ENCODE measurements at regions not wholly inside any gene's neighbourhood (a gene's known extent, or its start where the extent isn't known, plus 50 kb on each side); places are given as distances from the start of the nearest gene placed in this dataset.
"Not testable (repeated sequence)": the region's sequence is repeated elsewhere in the genome, so short reads cannot be mapped to it uniquely, and the experiment has no call there.

GRCh38 chr5:53276825-53277224, 167.3 kb upstream of the MOCS2 start:
- no peak for DNase-seq

- no peak for DNase-seq
These were observed 167.9 kb upstream of the MOCS2 start for GRCh38 chr5:53277491-53277890.

GRCh38 chr5:53287573-53287972, 178.0 kb upstream of the MOCS2 start:
- no peak for DNase-seq

- DNase-seq: no peak
These were observed 179.0 kb upstream of the MOCS2 start for GRCh38 chr5:53288511-53288910.

GRCh38 chr5:53291047-53291446, 181.5 kb upstream of the MOCS2 start:
- DNase-seq: no peak

- no peak for DNase-seq
These were observed 182.0 kb upstream of the MOCS2 start for GRCh38 chr5:53291528-53291927.

- no peak for DNase-seq
These were observed 181.6 kb upstream of the FST start for GRCh38 chr5:53298841-53299240.

- DNase-seq: no peak
These were observed 177.9 kb upstream of the FST start for GRCh38 chr5:53302529-53302928.

GRCh38 chr5:53303105-53303504, 177.3 kb upstream of the FST start:
- DNase-seq: no peak

- DNase-seq: not testable (repeated sequence)
These were observed 175.1 kb upstream of the FST start for GRCh38 chr5:53305316-53305715.

GRCh38 chr5:53309653-53310052, 170.8 kb upstream of the FST start:
- no peak for DNase-seq

- DNase-seq: no peak
These were observed 168.7 kb upstream of the FST start for GRCh38 chr5:53311681-53312080.

GRCh38 chr5:53313145-53313544, 167.3 kb upstream of the FST start:
- DNase-seq: no peak

- DNase-seq: no peak
These were observed 162.1 kb upstream of the FST start for GRCh38 chr5:53318303-53318702.

- DNase-seq: no peak
These were observed 161.1 kb upstream of the FST start for GRCh38 chr5:53319315-53319714.

GRCh38 chr5:53321073-53321472, 159.4 kb upstream of the FST start:
- DNase-seq: no peak

- no peak for DNase-seq
These were observed 158.7 kb upstream of the FST start for GRCh38 chr5:53321721-53322120.

- DNase-seq: no peak
These were observed 158.2 kb upstream of the FST start for GRCh38 chr5:53322257-53322656.

GRCh38 chr5:53323511-53323910, 156.9 kb upstream of the FST start:
- DNase-seq: no peak

GRCh38 chr5:53323943-53324642, 156.3 kb upstream of the FST start:
- DNase-seq: no peak

GRCh38 chr5:53326424-53327153, 153.8 kb upstream of the FST start:
- DNase-seq: no peak

GRCh38 chr5:53327811-53328334, 152.6 kb upstream of the FST start:
- DNase-seq: no peak

- no peak for DNase-seq
These were observed 149.9 kb upstream of the FST start for GRCh38 chr5:53330491-53330890.

- DNase-seq: no peak
These were observed 149.0 kb upstream of the FST start for GRCh38 chr5:53331463-53331862.

- no peak for DNase-seq
These were observed 147.3 kb upstream of the FST start for GRCh38 chr5:53333160-53333559.

All from NCI-H2081 treated with DMSO at 0.1 percent for 48 hours (cell line).